ENCODE measurements at regions not wholly inside any gene's neighbourhood (a gene's known extent, or its start where the extent isn't known, plus 50 kb on each side); places are given as distances from the start of the nearest gene placed in this dataset.

DNA sequence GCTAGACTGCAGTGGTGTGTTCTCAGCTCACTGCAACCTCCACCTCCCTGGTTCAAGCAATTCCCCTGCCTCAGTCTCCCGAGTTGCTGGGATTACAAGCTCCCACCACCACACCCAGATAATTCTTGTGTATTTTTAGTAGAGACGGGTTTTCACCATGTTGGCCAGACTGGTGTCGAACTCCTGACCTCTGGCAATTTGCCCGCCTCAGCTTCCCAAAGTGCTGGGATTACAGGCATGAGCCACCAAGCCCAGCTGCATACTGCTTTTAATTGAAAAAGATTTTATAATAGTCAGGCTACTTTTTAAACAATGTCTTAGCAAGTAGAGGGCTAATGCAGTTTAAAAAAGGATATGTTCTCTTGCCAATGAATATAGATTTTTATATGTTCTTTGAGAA is 668.9 kb downstream of the SLC6A15 start:
- TF ChIP-seq CTCF (IDR thresholded peaks at IDR 0.05) (no peak), JUNB (IDR thresholded peaks at IDR 0.05) (no peak)

Data from A549 (cell line).